Activated CD8-positive, alpha-beta memory T cell treated with anti-CD3 and anti-CD28 coated beads, Interleukin-2, amount 50 U/mL, for 4 hours (primary cell): ENCODE measurements at regions not wholly inside any gene's neighbourhood (a gene's known extent, or its start where the extent isn't known, plus 50 kb on each side); places are given as distances from the start of the nearest gene placed in this dataset.

Experiments used
- DNase-seq: peaks from one replicate; pipeline ENCODE4 v3.0.0-alpha.2; 2020

DNA sequence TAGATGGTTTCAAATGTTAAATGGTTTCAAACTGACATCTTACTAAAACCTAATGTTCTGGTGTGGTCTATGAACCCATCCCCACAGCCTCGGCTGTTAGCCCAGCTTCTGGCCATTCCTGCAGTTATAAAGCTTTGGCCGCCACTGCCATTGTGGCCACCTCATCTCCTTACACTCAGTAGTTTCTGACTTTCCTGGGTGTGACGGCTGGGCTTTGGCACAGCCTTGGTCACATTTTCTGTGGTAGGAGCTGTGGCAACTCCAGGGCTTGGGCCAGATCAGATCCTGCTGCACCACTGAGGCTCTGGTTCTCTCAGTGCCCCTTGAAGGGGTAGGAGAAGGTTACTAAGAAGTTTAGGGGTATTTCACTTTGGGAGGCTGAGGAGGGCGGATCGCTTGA is 84.2 kb upstream of the STXBP6 start:
- DNase-seq, result no peak

DNA sequence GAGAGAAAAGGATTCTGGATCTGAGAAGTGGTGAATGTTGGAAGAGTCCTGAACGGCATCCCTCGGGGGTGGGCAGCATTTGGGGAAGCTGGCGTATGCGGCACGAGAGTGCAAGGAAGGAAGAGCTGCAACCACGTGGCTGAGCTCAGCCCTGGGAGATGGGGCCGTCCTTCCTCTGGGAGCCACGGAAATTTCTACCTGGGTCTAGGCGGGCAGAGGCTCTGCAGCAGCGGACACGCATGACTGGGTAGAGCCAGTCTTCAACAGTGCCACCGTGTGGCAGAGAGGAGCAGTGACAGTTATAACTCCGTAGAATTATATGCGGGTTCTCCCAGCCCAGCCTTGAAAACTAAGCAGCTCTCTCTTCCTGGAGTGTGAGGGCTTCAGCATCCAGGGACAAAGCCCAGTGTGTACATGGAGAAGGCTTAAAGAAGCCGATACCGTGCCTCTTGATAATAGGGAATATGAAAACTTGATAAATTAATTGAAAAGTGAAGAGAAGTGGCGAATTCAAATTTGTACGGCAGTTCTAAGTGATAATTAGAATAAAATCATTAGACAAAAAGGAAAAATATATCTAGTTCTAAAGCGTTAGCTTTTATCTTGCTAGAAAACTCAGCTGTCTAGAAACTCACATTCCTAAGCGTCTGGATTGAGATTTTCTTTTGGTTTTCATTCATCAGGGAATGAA is 82.9 kb upstream of the STXBP6 start:
- DNase-seq, result peak; percentile 34

GRCh38 chr14:25132094-25132493 is 82.1 kb upstream of the STXBP6 start:
- no peak for DNase-seq

GRCh38 chr14:25122843-25123242 is 72.9 kb upstream of the STXBP6 start:
- no peak for DNase-seq

- no peak for DNase-seq
Measured at GRCh38 chr14:25122211-25122610, 72.3 kb upstream of the STXBP6 start.

DNA sequence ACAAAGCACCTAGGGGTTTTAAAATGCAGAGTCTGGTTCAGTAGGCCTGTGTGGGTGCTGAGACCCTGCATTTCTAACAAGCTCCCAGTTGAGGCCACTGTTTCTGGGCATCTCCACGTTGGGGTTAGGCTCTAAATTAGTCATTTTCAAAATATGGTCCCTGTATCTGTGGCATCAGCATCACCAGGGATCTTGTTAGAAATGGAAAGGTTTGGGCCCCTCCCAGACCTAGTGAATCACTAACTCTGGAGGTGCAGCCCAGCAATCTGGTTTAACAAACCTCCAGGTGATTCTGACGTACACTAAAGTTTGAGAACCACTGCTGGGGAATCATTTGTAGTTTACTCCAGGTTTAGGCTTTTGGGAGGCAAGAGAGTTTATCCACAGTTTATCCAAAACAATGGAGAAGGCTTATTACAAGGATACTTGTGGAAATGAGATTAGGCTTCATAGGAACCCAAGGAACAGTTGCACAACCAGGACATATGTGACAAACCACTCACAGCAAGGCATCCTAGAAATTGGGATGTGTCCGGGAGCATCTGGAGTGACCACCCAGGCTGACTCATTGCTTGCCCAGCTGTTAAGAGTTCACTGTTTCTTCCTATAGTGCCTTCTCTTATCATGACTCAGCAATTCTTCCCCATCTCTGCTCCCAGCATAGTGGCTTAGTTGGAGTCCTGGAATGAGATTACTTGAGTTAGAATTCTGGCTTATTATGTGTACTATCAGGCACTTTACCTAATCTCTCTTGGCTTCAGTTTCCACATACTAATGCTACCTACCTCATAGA is 71.6 kb upstream of the STXBP6 start:
- DNase-seq, result no peak

- DNase-seq, result no peak
Measured at GRCh38 chr14:25120261-25120660, 70.3 kb upstream of the STXBP6 start.

GRCh38 chr14:25118671-25119070 is 68.7 kb upstream of the STXBP6 start:
- no peak for DNase-seq

- no peak for DNase-seq
Measured at GRCh38 chr14:25117342-25117741, 67.4 kb upstream of the STXBP6 start.

DNA sequence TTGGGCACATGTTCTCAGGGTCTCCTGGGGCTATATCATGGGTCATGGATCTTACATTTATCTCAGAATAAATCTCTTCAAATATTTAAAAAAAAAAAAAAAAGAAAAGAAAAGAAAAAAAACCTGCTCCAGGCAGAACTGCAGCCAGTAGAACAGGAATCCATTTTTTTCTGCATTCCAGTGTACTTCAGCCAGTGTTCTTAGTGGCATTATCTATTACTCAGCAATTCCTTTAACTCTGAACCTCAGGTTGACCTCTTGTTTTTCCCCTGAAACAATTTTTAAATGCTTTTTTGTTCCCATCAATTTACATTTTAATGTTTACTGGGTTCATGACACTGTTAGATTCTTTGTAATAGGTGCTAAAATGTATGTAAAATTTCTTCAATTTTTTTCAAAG is 66.7 kb upstream of the STXBP6 start:
- no peak for DNase-seq

DNA sequence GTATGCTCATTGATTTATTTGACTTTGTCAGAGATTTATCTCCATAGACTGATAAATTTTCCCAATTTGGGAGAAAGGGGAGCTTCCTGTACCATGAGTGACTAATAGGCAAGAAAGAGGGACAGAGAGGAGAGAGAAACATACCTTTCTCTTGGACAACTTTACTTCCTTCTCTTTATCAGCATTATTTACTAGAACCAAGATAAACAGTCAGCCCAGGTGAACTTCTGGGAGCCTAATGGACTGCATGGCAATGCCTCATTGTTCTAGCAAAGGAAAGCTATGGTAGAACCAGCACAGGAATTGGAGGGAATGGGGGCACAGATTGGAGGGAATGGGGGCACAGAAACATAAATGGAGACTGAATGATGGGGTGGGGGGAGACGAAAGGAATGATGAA is 63.4 kb upstream of the STXBP6 start:
- no peak for DNase-seq

DNA sequence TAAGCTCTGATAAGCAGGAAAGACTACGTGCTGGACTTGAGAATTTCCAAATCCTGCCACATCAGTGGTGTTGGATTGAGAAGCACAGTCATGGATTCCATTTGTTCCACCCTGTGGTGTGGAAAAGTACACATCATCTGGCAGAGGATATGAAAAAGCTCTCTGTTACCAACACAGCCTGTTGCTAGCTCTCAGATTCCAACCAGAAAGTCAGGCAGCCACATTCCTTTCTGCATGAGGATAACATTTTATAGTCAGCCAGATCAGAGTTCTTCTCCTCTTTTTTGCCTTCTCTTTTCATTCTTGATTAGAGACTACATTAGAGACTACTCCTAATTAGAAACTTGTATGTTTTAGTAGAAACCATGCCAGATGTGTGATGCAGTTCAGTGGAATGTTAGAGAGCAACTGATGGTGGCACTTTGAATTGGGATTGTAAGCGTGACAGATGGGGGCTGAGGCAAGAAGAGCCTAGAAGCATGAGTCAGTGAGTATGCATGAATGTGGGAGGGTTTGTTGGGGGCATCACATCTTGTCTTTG is 61.2 kb upstream of the STXBP6 start:
- no peak for DNase-seq

DNA sequence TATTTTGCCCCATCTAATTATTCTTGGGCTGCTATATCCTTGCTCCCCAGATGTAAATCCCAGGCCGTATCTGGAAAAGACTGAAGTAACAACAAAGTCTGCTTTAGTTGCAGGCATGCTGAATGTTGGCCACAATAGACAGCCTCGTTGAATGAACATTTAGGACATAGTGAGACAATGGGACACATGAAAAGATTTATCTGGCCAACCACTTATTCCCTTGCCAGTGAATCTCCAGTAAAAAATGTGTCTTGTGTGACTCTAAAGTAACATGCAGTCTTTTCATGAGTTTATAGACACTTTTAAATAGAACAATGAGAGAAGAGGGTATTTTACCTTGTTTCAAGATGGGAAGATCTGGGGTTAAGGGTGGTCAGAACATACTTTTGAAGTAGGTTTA is 60.2 kb upstream of the STXBP6 start:
- no peak for DNase-seq

GRCh38 chr14:25108959-25109358 is 59.0 kb upstream of the STXBP6 start:
- DNase-seq, result no peak

- DNase-seq, result no peak
Measured at GRCh38 chr14:25108291-25108690, 58.3 kb upstream of the STXBP6 start.

DNA sequence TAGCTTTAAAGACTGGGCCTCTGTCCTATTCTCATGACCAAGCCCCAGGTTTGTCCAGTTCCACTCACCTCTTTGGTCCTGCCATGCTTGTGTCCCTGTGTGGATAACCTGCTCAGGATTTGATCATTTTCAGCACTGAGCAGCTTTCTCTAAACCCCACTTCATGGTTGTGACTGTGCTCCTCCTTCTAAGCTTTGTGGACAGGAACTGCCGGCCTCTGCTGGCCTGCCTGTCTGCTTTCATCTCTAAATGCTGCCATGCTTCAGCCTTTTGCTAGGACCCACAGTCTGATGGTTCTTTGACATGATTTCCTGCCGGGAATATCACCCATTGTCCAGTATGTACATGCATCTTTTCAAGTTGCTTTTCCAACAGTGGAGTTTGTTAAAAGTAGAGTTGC is 53.9 kb upstream of the STXBP6 start:
- no peak for DNase-seq

DNA sequence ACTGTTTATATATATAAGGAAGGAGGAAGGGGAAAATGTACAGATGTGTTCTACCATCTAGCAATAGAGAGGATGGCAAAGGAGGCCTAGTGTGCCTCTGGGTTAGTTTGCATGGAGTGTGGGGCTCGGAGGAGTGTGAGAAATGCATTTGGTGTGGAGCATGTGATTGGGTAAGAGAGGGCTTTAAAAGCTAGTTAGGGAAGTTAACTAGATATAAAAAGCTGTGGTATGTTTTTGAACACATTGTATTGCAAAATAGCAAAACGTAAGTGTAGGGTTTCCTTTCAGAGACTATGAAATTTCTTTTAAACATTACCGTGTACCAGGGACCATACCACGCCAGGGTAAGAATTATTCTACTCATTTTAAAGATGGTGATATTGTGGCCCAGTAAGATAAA is 53.3 kb upstream of the STXBP6 start:
- no peak for DNase-seq

DNA sequence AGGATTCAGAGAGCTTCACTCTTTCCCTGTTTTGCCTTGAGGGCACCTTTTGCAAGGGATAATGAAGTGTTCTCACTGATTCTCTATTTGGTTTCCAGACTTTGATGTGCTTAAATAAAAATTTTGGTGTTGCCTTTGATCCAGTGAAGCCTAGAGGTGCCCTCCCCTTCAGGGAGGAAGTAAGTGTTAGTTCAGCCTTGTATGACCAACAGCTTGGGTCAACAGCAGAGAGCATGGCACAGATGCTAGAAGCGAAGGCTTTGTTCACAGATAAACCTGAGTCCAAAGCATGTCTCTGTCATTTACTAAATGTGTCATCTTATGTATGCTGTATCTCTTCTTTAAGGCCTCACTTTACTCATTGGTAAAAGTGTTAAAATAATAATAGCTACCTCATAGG is 52.8 kb upstream of the STXBP6 start:
- DNase-seq, result no peak

DNA sequence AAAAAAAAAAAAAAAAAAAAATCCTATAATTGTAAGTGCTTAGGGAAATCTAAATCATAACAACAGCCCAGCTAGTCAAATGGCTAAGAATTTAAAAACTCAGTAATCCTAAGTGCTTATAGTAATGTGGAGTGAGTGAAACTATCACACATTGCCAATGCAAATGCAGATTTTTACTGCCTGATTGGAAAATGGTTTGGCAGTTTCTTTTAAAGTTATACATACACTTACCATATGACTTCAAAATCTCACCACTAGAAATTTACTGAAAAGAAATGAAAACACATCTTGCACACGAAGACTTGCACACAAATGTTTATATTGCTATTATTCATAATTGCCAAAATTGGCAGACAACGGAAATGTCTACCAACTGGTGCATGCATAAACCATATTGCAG is 51.3 kb upstream of the STXBP6 start:
- no peak for DNase-seq
